ENCODE measurements at regions not wholly inside any gene's neighbourhood (a gene's known extent, or its start where the extent isn't known, plus 50 kb on each side); places are given as distances from the start of the nearest gene placed in this dataset.
"Not testable (repeated sequence)": the region's sequence is repeated elsewhere in the genome, so short reads cannot be mapped to it uniquely, and the experiment has no call there.

DNA sequence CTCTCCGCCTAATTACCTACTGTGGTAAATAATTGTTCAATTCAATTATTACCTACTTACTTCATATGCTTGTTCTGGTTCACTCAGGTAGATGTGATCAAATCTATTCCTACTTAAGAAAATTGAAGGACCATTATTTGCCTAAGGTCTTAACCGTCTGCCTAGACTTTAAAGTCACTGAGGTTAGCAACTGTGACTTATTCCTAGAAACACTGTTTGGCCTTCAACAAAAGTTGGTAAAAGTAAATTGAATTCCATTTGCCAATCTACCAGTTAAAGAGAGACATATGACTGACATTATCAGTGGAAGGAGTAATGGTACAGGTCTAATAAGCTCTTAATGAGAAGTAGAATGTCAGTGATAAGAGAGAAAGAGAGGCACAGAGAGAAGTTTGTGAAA lies 491.5 kb downstream of the NYAP2 start:
- DNase-seq (ENCODE audit: low read depth in 2 of 2), result no peak

- DNase-seq (ENCODE audit: low read depth in 2 of 2), result peak; percentile 32 to 39
Observed at GRCh38 chr2:225889452-225889851, 489.9 kb downstream of the NYAP2 start.

DNA sequence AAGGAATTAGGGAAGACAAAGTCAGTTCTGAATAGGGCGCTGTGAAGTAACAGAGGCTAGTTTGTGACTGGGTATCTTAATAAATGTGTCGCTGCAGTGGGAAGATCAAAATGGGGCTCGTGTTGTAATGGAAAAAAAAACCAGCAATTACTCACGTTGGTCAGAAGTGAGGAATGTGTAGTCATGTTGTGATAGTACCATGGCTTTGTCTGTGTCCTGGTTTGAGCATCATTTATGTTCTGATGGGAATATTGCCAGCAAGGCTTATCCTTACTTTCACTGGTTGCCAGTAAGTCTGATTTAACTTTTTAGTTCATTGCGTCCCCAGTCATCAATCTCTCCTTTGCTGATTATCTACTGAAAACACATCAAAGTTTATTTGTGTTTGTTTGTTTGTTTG lies 467.6 kb downstream of the NYAP2 start:
- DNase-seq (ENCODE audit: low read depth in 2 of 2), result no peak

DNA sequence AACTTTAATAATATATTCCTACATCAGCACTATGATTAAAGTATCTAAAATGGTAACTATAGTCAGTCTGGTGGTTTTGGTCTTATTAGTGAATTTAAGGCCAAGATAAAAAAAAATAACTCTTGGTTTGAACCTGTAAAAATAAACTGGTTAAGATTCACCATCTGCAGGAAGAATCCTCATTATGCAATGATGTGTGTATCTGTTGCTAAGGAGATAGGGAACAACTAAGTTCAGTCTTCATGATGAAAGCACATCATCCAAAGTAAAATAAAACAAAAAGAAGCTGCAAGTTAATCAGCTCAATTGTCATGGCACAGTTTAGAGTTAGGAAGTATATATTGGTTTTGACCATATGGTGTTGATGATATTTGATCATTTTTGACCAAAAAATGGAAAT lies 466.0 kb downstream of the NYAP2 start:
- no peak for DNase-seq (ENCODE audit: low read depth in 2 of 2)

DNA sequence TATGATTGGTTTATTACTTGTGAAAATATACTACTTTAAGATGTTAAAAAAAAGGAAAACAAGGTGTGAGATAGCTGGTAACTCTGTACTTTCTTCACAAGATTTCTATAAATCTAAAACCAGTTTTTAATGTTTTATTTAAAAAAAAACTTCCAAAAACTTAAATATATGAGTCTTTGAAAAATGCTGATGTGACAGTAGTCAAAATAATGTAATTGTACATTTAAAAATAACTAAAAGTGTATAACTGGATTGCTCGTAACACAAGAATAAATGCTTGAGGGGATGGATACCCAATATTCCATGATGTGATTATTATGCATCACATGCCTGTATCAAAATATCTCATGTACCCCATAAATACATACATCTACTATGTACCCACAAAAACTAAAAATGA lies 464.9 kb downstream of the NYAP2 start:
- no peak for DNase-seq (ENCODE audit: low read depth in 2 of 2)

GRCh38 chr2:225842939-225843338 lies 443.4 kb downstream of the NYAP2 start:
- DNase-seq (ENCODE audit: low read depth in 2 of 2), result no peak

- DNase-seq (ENCODE audit: low read depth in 2 of 2), result no peak
Observed at GRCh38 chr2:225841314-225841713, 441.8 kb downstream of the NYAP2 start.

DNA sequence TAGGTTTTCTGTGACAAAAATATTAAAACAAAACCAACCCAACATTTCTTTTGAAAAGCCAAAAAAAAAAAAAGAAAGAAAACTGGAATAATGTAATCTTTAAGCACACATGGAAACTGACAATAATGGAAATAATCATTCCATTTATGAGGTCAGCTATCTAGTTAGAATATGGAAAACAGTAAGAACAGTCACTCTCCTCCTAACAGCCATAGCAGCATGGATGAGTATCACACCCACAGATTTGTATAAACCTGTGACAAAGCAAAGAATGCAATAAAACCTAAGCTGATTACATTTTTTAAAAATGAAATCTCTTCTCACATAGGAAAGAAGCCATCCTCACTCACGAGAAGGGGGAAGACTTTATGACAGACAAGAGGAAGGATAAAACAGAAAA lies 437.8 kb downstream of the NYAP2 start:
- no peak for DNase-seq (ENCODE audit: low read depth in 2 of 2)

DNA sequence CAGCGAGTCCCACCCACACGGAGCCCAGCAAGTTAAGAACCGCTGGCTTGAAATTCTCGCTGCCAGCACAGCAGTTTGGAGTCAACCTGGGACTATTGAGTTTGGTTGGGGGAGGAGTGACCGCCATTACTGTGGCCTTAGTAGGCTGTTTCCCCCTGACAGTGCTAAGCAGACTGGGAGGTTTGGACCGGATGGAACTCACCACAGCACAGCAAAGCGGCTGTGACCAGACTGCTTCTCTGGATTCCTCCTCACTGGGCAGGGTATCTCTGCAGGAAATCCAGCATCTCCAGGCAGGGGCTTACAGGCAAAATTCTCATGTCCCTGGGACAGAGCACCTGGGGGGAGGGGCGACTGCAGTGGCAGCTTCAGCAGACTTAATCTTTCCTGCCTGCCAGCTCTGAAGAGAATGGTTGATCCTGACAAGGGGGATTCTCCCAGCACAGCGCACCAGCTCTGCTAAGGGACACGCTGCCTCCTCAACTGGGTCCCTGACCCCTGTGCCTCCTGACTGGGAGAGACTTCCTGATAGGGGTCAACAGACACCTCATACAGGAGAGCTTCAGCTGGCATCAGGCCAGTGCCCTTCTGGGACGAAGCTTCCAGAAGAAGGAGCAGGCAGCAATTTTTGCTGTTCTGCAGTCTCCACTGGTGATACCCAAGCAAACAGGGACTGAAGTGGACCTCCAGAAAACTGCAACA lies 425.4 kb downstream of the NYAP2 start:
- no peak for DNase-seq (ENCODE audit: low read depth in 2 of 2)

GRCh38 chr2:225821351-225821750 lies 421.8 kb downstream of the NYAP2 start:
- DNase-seq (ENCODE audit: low read depth in 2 of 2), result no peak

- no peak for DNase-seq (ENCODE audit: low read depth in 2 of 2)
Observed at GRCh38 chr2:225820826-225821225, 421.3 kb downstream of the NYAP2 start.

GRCh38 chr2:225814554-225814953 lies 415.0 kb downstream of the NYAP2 start:
- DNase-seq (ENCODE audit: low read depth in 2 of 2), result no peak

DNA sequence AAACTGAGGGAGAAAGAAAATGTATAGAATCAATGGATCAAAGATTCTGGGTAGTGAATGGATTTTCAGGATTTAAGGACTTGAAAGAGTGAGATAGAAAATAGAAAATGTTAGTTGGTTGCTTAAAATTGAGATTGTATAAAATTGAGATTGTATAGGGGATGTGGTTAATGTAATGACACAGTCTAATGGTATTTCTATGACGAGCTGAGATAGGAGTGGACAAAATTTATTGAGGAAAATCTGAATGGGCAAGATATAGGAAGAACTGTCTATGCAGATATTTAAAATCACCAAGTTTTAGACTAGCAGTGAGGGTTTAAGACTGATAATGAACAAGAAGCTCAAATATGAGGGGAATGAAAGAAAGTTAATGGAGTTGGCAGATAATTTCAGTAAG lies 406.6 kb downstream of the NYAP2 start:
- DNase-seq (ENCODE audit: low read depth in 2 of 2), result no peak

GRCh38 chr2:225802076-225802475 lies 402.6 kb downstream of the NYAP2 start:
- DNase-seq (ENCODE audit: low read depth in 2 of 2), result not testable (repeated sequence)

- peak in 1 of 2 donors; percentile 1 for DNase-seq (ENCODE audit: low read depth in 2 of 2)
Observed at GRCh38 chr2:225797394-225797793, 397.9 kb downstream of the NYAP2 start.

DNA sequence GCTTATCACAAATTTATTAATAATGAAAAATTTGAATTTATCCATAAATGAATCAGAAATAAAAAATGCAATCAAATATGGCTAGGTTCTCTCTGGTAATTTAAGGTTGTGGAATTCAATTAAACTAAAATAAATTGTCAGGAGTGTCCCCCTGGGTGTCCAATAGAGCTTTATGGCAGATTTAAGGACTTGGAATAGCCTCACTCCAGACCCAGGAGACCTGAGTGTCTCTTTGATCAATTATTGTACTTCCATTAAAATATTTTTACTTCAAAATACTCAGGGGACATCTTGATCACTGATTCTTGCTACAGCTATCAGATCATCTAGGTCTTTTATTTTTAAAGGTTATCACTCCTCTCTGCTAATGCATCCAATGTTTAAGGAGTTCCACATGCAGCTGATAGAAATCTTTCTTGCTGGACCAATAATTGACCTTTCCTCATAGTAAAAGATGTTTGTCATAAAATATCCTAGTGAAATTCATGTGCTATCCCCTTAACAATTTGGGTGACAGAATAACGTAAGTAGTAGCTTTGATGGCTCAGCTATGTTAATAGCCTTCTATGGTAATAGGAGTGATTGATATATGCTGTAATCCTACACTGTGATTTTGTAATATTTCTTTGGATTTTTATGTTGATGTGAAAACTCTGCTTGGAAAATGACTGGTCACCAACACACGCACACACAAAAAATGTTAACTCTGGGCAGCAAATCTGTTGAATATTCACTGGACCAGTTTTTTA lies 395.3 kb downstream of the NYAP2 start:
- no peak for DNase-seq (ENCODE audit: low read depth in 2 of 2)

- DNase-seq (ENCODE audit: low read depth in 2 of 2), result no peak
Observed at GRCh38 chr2:225793736-225794550, 394.4 kb downstream of the NYAP2 start.

DNA sequence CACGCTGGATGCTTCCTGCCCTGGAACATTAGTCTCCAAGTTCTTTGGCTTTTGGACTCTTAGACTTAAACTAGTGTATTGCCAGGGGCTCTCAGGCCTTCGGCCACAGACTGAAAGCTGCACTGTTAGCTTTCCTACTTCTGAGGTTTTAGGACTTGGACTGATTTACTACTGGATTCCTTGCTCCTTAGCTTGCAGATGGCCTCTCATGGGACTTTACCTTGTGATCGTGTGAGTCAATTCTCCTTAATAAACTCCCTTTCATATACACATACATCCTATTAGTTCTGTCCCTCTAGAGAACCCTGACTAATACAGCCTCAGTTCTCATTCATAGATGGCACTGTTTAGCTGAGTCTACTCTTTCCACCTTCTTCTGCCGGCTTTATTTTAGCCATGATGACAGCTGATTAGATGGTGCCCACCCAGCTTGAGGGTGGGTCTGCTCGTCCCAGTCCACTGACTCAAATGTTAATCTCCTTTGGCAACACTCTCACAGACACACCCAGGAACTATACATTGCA lies 389.1 kb downstream of the NYAP2 start:
- no peak for DNase-seq (ENCODE audit: low read depth in 2 of 2)

- DNase-seq (ENCODE audit: low read depth in 2 of 2), result no peak
Observed at GRCh38 chr2:225787497-225787896, 388.0 kb downstream of the NYAP2 start.

DNA sequence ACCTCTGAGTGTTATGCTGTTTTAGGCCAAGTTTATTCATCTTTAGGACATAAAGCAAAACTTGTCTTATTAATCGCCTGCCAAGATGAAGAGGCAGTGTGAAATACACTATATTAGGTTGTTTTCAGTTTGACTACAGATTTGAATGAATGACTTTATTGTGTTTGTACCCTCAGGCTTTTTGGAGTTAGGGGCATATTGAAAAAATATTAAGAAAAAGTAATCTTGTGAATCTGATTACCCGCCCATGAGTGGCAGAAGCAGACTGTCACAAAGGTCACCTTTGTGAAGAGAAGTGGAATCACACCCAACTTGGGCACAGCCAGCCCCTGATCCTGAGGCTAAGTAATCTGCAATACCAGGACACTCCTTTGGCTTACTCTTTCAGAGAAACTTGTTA lies 382.5 kb downstream of the NYAP2 start:
- DNase-seq (ENCODE audit: low read depth in 2 of 2), result no peak

- no peak for DNase-seq (ENCODE audit: low read depth in 2 of 2)
Observed at GRCh38 chr2:225781145-225781544, 381.6 kb downstream of the NYAP2 start.

GRCh38 chr2:225779829-225780228 lies 380.3 kb downstream of the NYAP2 start:
- DNase-seq (ENCODE audit: low read depth in 2 of 2), result no peak

Data from lung microvascular endothelial cell (primary cell).